Loucy (cell line): ENCODE measurements at regions not wholly inside any gene's neighbourhood (a gene's known extent, or its start where the extent isn't known, plus 50 kb on each side); places are given as distances from the start of the nearest gene placed in this dataset.
"Not testable (repeated sequence)": the region's sequence is repeated elsewhere in the genome, so short reads cannot be mapped to it uniquely, and the experiment has no call there.

Experiments
- EZH2phosphoT487 ChIP-seq: fragments of 200-600 bp; IDR thresholded peaks from 2 replicates; pipeline ENCODE4 v1.6.1; 2018; ENCODE audit warnings: antibody characterized with exemption, mild to moderate bottlenecking, moderate library complexity, borderline replicate concordance
- TF ChIP-seq, protein P1 (sequence below): fragments of 200-600 bp; sonication (generic); conservative IDR thresholded peaks from 2 replicates; pipeline ENCODE4 v1.5.1; 2014; ENCODE audit warnings: mild to moderate bottlenecking, antibody characterized with exemption, low read length

DNA sequence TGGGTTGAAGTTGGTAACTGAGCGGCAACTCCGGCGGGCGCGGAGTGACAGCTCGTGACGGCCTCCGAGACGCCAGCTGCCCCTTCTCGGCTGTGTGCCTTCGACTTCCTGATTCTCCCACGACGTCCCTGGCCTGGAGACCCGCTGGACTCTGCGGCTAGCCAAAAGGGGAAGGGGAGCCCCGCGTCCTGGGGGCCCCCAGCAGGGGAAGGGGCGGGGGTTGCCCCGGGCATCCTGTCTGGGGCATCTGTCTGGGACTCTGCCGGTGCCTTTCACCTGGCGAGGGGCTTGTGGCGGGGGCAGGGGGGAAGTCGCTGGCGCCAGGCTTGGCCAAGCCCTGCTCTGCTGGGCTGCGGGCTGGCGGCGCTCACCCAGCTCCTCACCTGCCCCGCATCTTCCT is 129.5 kb upstream of the HMX1 start:
- TF ChIP-seq, protein P1, sequence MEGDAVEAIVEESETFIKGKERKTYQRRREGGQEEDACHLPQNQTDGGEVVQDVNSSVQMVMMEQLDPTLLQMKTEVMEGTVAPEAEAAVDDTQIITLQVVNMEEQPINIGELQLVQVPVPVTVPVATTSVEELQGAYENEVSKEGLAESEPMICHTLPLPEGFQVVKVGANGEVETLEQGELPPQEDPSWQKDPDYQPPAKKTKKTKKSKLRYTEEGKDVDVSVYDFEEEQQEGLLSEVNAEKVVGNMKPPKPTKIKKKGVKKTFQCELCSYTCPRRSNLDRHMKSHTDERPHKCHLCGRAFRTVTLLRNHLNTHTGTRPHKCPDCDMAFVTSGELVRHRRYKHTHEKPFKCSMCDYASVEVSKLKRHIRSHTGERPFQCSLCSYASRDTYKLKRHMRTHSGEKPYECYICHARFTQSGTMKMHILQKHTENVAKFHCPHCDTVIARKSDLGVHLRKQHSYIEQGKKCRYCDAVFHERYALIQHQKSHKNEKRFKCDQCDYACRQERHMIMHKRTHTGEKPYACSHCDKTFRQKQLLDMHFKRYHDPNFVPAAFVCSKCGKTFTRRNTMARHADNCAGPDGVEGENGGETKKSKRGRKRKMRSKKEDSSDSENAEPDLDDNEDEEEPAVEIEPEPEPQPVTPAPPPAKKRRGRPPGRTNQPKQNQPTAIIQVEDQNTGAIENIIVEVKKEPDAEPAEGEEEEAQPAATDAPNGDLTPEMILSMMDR: not testable (repeated sequence)
- not testable (repeated sequence) for TF ChIP-seq EZH2phosphoT487
